Heart right ventricle (tissue), 16 donors: ENCODE measurements at regions not wholly inside any gene's neighbourhood (a gene's known extent, or its start where the extent isn't known, plus 50 kb on each side); places are given as distances from the start of the nearest gene placed in this dataset.

Source experiments
- ATAC-seq, 8 donors: fragments of 200-7000 bp; cut with Tn5 transposase; one replicate each; pipeline ENCODE4 v1.9.1; 2020; ENCODE audit warnings: mild to moderate bottlenecking in 8 of 8, moderate library complexity in 8 of 8, moderate number of reproducible peaks in 1 of 8
- DNase-seq, 2 donors: peaks; one replicate each; pipeline ENCODE4 v3.0.0-alpha.2; 2020
- H3K27ac ChIP-seq, 10 donors: fragments of 200-600 bp; sonication (generic) in 2 of 10; one replicate each; pipeline versions ENCODE4 v1.5.0 to v1.8.0; 2020 to 2022; ENCODE audit warnings: mild to moderate bottlenecking in 3 of 10
- H3K27me3 ChIP-seq, 7 donors: fragments of 200-600 bp; one replicate each; pipeline ENCODE4 v1.8.0; 2021 to 2022; ENCODE audit warnings: mild to moderate bottlenecking in 2 of 7
- H3K36me3 ChIP-seq, 9 donors: fragments of 200-600 bp; sonication (generic) in 1 of 9; one replicate each; pipeline versions ENCODE4 v1.5.0 to v1.8.0; 2020 to 2022; ENCODE audit warnings: mild to moderate bottlenecking in 2 of 9
- H3K4me1 ChIP-seq, 9 donors: fragments of 200-600 bp; sonication (generic) in 1 of 9; one replicate each; pipeline versions ENCODE4 v1.5.0 to v1.8.0; 2020 to 2022; ENCODE audit warnings: mild to moderate bottlenecking in 4 of 9
- H3K4me3 ChIP-seq, 10 donors: fragments of 200-600 bp; sonication (generic) in 2 of 10; one replicate each; pipeline versions ENCODE4 v1.5.0 to v1.8.0; 2020 to 2022; ENCODE audit warnings: mild to moderate bottlenecking in 7 of 10, moderate library complexity in 2 of 10
- H3K9me3 ChIP-seq, 11 donors: fragments of 200-600 bp in 10 of 11; sonication (generic) in 2 of 11; one replicate each; pipeline versions ENCODE4 v1.5.0 to v1.8.0; 2013 to 2022; ENCODE audit warnings: mild to moderate bottlenecking in 2 of 11, control low read depth in 1 of 11, moderate library complexity in 1 of 11
- WGBS, 2 donors: extraction: QIAGEN DNeasy Blood & Tissue Kit; methylation state at CpG; one replicate each; pipeline ENCODE4 v1.1.7; 2013; ENCODE audit warnings: inconsistent platforms in 1 of 2; 5-methylcytosine and 5-hydroxymethylcytosine counted together
- intact Hi-C, 10 donors: fragments of 100-400 bp; cut with DNase I; formaldehyde crosslinking; loops; one replicate each; pipeline versions ENCODE4 v1.11.1 to v1.14.2; 2022
- TF ChIP-seq, protein P1 (sequence below), 9 donors: fragments of 200-600 bp; sonication (generic) in 2 of 9; IDR thresholded peaks; one replicate each; pipeline versions ENCODE4 v1.5.0 to v1.8.0; 2021 to 2022; ENCODE audit warnings: antibody characterized with exemption in 9 of 9, mild to moderate bottlenecking in 5 of 9, moderate library complexity in 1 of 9
- donor health status: Arrhythmogenic right ventricular cardiomyopathy.
- donor health status: ischemic (EF 13 %, LVEDD 7.1; RV severe dilation, severe dysfunction).
- donor health status: healthy with polysubstance abuse.
- donor health status: DM: no; HTN: yes; CAD: no.
- donor health status: DM: no; HTN: no; CAD: no.
- donor health status: ischemic (EF 25% LVEDD 6.9; RV normal size, moderate dysfunction).
- donor health status: ischemic (EF 25% LVEDD 5.7; RV mildly dilated, moderate dysfunction).
- donor health status: healthy.
- donor health status: DM: yes; HTN: yes; CAD: no.
- donor health status: Ischemic cardiomyopathy.
- donor health status: ischemic (EF 35%, LVEDD 5.7; RV mildly dilated, moderate dysfunction).
- donor health status: nonischemic (EF 11% LVEDD 7.7; RV severe dilation, severe dysfunction).
- donor health status: DM: yes; HTN: yes; CAD: no.
- donor health status: PGD.
- donor health status: ischemic (EF 29% LVEDD 5.4; RV normal size, mild dysfunction).
- donor health status: nonischemic (EF 23%, LVEDD 6.1; RV moderate dilation, normal function).

DNA sequence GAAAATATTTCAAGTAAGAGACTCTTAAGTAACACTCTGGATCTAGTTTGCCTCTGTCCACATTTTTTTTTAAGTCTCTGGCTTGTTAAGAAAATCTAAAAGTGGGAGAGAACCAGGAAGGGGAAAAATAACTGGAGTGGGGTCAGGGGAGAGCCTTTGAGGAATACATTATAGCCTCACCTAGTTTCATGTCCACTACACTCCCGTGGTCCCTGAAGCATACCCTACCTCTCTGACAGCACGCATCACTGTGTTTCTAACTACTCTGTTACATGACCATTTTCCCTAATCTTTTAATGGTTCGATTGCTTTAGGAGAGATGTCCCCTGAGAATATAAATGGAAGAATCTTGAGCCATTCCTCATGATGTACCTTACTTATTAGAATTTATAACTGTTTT, 318.3 kb downstream of the TMEM167A start:
- TF ChIP-seq, protein P1, sequence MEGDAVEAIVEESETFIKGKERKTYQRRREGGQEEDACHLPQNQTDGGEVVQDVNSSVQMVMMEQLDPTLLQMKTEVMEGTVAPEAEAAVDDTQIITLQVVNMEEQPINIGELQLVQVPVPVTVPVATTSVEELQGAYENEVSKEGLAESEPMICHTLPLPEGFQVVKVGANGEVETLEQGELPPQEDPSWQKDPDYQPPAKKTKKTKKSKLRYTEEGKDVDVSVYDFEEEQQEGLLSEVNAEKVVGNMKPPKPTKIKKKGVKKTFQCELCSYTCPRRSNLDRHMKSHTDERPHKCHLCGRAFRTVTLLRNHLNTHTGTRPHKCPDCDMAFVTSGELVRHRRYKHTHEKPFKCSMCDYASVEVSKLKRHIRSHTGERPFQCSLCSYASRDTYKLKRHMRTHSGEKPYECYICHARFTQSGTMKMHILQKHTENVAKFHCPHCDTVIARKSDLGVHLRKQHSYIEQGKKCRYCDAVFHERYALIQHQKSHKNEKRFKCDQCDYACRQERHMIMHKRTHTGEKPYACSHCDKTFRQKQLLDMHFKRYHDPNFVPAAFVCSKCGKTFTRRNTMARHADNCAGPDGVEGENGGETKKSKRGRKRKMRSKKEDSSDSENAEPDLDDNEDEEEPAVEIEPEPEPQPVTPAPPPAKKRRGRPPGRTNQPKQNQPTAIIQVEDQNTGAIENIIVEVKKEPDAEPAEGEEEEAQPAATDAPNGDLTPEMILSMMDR (IDR thresholded peaks at IDR 0.05) = no peak
- no peaks in the 10 kb centered on the region for H3K4me1 ChIP-seq
- no peaks in the 10 kb centered on the region for H3K36me3 ChIP-seq
- WGBS, 2 donors = 83 to 87% methylated on average over 3 of the region's 3 CpGs
- H3K27me3 ChIP-seq = no peaks in the 10 kb centered on the region
- no peak for ATAC-seq
- no peak for DNase-seq
- peaks cover 0 to 13% (median 0%) of the 10 kb centered on the region in 11 donors for H3K9me3 ChIP-seq
- intact Hi-C loops = loop anchor here in 1 of 10 donors (5.0 kb wide), 1 partner anchor 1572 kb away; no protein-coding TSS in a partner anchor
- no peak overlapping the region for H3K4me3 ChIP-seq
- no peak overlapping the region for H3K27ac ChIP-seq

DNA sequence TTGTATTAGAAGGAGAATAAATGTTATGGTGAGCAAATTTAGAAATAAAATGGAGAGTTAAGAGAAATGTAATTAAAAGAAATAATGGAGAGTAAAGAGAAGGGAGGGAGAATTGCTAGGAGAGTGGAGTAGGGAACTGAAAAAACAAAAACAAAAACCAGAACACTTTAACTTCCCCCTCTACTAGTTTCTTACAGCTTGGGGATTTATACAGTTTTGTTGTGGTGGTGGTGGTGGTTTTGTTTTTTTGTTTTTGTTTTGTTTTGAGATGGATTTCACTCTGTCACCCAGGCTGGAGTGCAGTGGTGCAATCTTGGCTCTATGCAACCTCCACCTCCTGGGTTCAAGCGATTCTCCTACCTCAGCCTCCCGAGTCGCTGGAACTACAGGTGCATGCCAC, 322.4 kb downstream of the TMEM167A start:
- Histone ChIP-seq H3K4me3 (no peak overlapping the region), H3K27ac (no peak overlapping the region), H3K4me1 (peaks cover 0 to 4% (median 0%) of the 10 kb centered on the region in 9 donors), H3K27me3 (no peaks in the 10 kb centered on the region), H3K9me3 (peaks cover 0 to 11% (median 0%) of the 10 kb centered on the region in 11 donors), H3K36me3 (no peaks in the 10 kb centered on the region)
- WGBS, 2 donors = 97% methylated on average over 3 of the region's 3 CpGs
- TF ChIP-seq, protein P1 (IDR thresholded peaks at IDR 0.05) = no peak
- DNase-seq (no peak), ATAC-seq (no peak)
- intact Hi-C loops = loop anchor here in 1 of 10 donors (5.0 kb wide), 1 partner anchor 1567 kb away; no protein-coding TSS in a partner anchor

DNA sequence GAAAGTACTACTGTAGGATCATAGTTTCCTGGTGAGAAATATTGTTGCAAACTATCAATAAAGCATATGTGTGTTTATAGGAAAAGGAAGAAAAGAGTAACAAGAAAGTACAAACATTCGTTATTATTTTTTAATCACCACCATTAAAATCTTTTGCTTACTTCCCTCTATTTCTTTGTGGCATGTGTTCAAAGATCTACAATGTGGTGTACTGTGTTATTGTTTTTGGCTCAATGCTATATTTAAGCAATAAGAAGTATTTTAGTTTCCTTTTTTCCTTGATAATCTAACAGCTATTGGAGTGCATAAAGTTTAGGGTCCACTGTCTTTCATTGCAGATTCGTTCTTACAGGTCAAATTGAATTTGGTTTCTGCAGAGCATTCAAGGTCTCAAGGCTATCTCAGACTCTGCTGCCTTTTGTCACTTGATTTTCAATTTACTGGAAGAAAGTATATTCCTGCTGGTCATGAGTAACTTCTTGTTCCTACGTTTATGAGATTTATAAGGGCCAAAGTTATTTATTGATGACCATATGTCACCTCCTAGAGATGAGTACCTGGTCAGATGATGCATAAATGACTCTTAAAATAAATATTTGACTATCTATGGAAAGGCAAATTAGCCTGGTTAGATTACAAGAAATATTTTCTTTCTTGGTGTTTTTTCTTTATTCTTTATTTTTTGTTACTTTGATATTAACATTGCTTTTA, 323.0 kb downstream of the TMEM167A start:
- TF ChIP-seq, protein P1 (IDR thresholded peaks at IDR 0.05) = no peak
- intact Hi-C loops = no loop called here
- 61 to 72% methylated on average over 3 of the region's 3 CpGs for WGBS, 2 donors
- Histone ChIP-seq H3K4me1 (peaks cover 0 to 10% (median 5%) of the 10 kb centered on the region in 9 donors), H3K27ac (no peak overlapping the region), H3K9me3 (peaks cover 0 to 9% (median 0%) of the 10 kb centered on the region in 11 donors), H3K27me3 (no peaks in the 10 kb centered on the region), H3K4me3 (no peak overlapping the region), H3K36me3 (no peaks in the 10 kb centered on the region)
- no peak for DNase-seq
- ATAC-seq = no peak

DNA sequence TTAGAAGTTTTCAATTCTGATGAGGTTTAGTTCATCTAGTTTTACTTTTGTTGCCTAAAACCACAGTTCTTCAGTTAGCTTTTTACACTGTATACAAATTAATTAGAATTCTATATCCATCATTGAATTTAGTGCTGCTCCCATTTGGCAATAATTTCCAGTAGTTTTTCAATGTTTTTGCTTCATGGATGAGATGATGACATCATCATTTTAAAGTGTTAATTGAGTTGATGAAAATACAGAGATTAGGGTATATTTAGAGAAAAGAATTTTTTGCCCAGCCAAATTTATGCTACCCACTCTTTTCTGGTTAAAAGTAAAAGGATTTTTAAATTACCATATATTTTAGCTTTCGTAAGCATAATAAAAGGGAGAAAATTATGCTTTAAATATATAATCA, 323.8 kb downstream of the TMEM167A start:
- no peaks in the 10 kb centered on the region for H3K36me3 ChIP-seq
- TF ChIP-seq, protein P1 (IDR thresholded peaks at IDR 0.05) = no peak
- no peak overlapping the region for H3K27ac ChIP-seq
- peaks cover 0 to 18% (median 13%) of the 10 kb centered on the region in 9 donors for H3K4me1 ChIP-seq
- WGBS, 2 donors = 94 to 100% methylated on average over 1 of the region's 1 CpG
- no peak for ATAC-seq
- DNase-seq = no peak
- peaks cover 0 to 9% (median 0%) of the 10 kb centered on the region in 11 donors for H3K9me3 ChIP-seq
- intact Hi-C loops = no loop called here
- no peaks in the 10 kb centered on the region for H3K27me3 ChIP-seq
- H3K4me3 ChIP-seq = no peak overlapping the region
